ENCODE measurements at regions not wholly inside any gene's neighbourhood (a gene's known extent, or its start where the extent isn't known, plus 50 kb on each side); places are given as distances from the start of the nearest gene placed in this dataset.

- in situ Hi-C loops (cut with MboI; ENCODE audit: low sequenced_read_pairs in 4 of 4): loop anchor here in 1 of 4 donors (10.0 kb wide), 1 partner anchor 593 kb away; no protein-coding TSS in a partner anchor
- intact Hi-C loops (cut with DNase I; ENCODE audit: low total_unique reads): no loop called here
- no peaks in the 10 kb centered on the region for H3K9me3 ChIP-seq
- peaks cover 0 to 4% of the 10 kb centered on the region in 2 donors for H3K4me1 ChIP-seq
- H3K27me3 ChIP-seq: no peaks in the 10 kb centered on the region
- H3K36me3 ChIP-seq: no peaks in the 10 kb centered on the region
- no peak for DNase-seq
- H3K27ac ChIP-seq: no peak overlapping the region
- ATAC-seq: no peak
- TF ChIP-seq POLR2A (IDR thresholded peaks at IDR 0.05) (no peak), CTCF (IDR thresholded peaks at IDR 0.05 in 4 of 5, conservative IDR thresholded peaks at IDR 0.05 in 1 of 5) (no peak)
- no peak overlapping the region for H3K4me3 ChIP-seq
Observed at GRCh38 chr4:85151786-85152185, 185.3 kb upstream of the WDFY3 start.

GRCh38 chr4:85152480-85152879 lies 186.0 kb upstream of the WDFY3 start:
- in situ Hi-C loops (cut with MboI; ENCODE audit: low sequenced_read_pairs in 4 of 4) (loop anchor here in 1 of 4 donors (10.0 kb wide), 1 partner anchor 592 kb away; no protein-coding TSS in a partner anchor), intact Hi-C loops (cut with DNase I; ENCODE audit: low total_unique reads) (no loop called here)
- H3K4me3 ChIP-seq: no peak overlapping the region
- no peak for DNase-seq
- no peak for TF ChIP-seq CTCF (IDR thresholded peaks at IDR 0.05 in 4 of 5, conservative IDR thresholded peaks at IDR 0.05 in 1 of 5)
- TF ChIP-seq POLR2A (IDR thresholded peaks at IDR 0.05): no peak
- ATAC-seq: no peak
- H3K27ac ChIP-seq: no peak overlapping the region
- H3K36me3 ChIP-seq: no peaks in the 10 kb centered on the region
- no peaks in the 10 kb centered on the region for H3K9me3 ChIP-seq
- peaks cover 0 to 4% of the 10 kb centered on the region in 2 donors for H3K4me1 ChIP-seq
- no peaks in the 10 kb centered on the region for H3K27me3 ChIP-seq

GRCh38 chr4:85153221-85153620 lies 186.7 kb upstream of the WDFY3 start:
- in situ Hi-C loops (cut with MboI; ENCODE audit: low sequenced_read_pairs in 4 of 4) (loop anchor here in 1 of 4 donors (10.0 kb wide), 1 partner anchor 592 kb away; no protein-coding TSS in a partner anchor), intact Hi-C loops (cut with DNase I; ENCODE audit: low total_unique reads) (no loop called here)
- DNase-seq (no peak), ATAC-seq (no peak)
- Histone ChIP-seq H3K27me3 (no peaks in the 10 kb centered on the region), H3K4me1 (no peaks in the 10 kb centered on the region), H3K9me3 (no peaks in the 10 kb centered on the region), H3K27ac (no peak overlapping the region), H3K36me3 (no peaks in the 10 kb centered on the region), H3K4me3 (no peak overlapping the region)
- no peak for TF ChIP-seq POLR2A (IDR thresholded peaks at IDR 0.05)
- no peak for TF ChIP-seq CTCF (IDR thresholded peaks at IDR 0.05 in 4 of 5, conservative IDR thresholded peaks at IDR 0.05 in 1 of 5)

- Histone ChIP-seq H3K4me3 (no peak overlapping the region), H3K27ac (no peak overlapping the region), H3K9me3 (no peaks in the 10 kb centered on the region), H3K36me3 (no peaks in the 10 kb centered on the region), H3K27me3 (no peaks in the 10 kb centered on the region), H3K4me1 (no peaks in the 10 kb centered on the region)
- intact Hi-C loops (cut with DNase I; ENCODE audit: low total_unique reads): no loop called here
- in situ Hi-C loops (cut with MboI; ENCODE audit: low sequenced_read_pairs in 4 of 4): loop anchor here in 1 of 4 donors (10.0 kb wide), 1 partner anchor 590 kb away; no protein-coding TSS in a partner anchor
- ATAC-seq (no peak), DNase-seq (no peak)
- TF ChIP-seq CTCF (IDR thresholded peaks at IDR 0.05 in 4 of 5, conservative IDR thresholded peaks at IDR 0.05 in 1 of 5) (no peak), POLR2A (IDR thresholded peaks at IDR 0.05) (no peak)
Observed at GRCh38 chr4:85154591-85154990, 188.1 kb upstream of the WDFY3 start.

GRCh38 chr4:85165808-85166207 lies 199.3 kb upstream of the WDFY3 start:
- Histone ChIP-seq H3K36me3 (no peaks in the 10 kb centered on the region), H3K27ac (no peak overlapping the region), H3K9me3 (no peaks in the 10 kb centered on the region), H3K4me3 (no peak overlapping the region), H3K4me1 (no peaks in the 10 kb centered on the region), H3K27me3 (no peaks in the 10 kb centered on the region)
- intact Hi-C loops (cut with DNase I; ENCODE audit: low total_unique reads) (no loop called here), in situ Hi-C loops (cut with MboI; ENCODE audit: low sequenced_read_pairs in 4 of 4) (no loop called here)
- no peak for ATAC-seq
- no peak for DNase-seq
- TF ChIP-seq CTCF (IDR thresholded peaks at IDR 0.05 in 4 of 5, conservative IDR thresholded peaks at IDR 0.05 in 1 of 5): no peak
- no peak for TF ChIP-seq POLR2A (IDR thresholded peaks at IDR 0.05)
